Esophagus squamous epithelium (tissue), 4 donors: ENCODE measurements at regions not wholly inside any gene's neighbourhood (a gene's known extent, or its start where the extent isn't known, plus 50 kb on each side); places are given as distances from the start of the nearest gene placed in this dataset.

Experiments
- POLR2A ChIP-seq, 4 donors: fragments of 450-650 bp; IDR thresholded peaks; one replicate each; pipeline ENCODE4 v1.6.1; 2017; ENCODE audit warnings: antibody characterized with exemption in 4 of 4, mild to moderate bottlenecking in 4 of 4, moderate library complexity in 3 of 4
- TF ChIP-seq, protein P1 (sequence below), 6 experiments: fragments of 450-650 bp in 4 of 6; fragments of 200-600 bp in 2 of 6; sonication (generic) in 2 of 6; IDR thresholded peaks; one replicate each; pipeline ENCODE4 v1.5.1; 2016 to 2019; ENCODE audit warnings: antibody characterized with exemption in 6 of 6, mild to moderate bottlenecking in 4 of 6, moderate library complexity in 4 of 6

DNA sequence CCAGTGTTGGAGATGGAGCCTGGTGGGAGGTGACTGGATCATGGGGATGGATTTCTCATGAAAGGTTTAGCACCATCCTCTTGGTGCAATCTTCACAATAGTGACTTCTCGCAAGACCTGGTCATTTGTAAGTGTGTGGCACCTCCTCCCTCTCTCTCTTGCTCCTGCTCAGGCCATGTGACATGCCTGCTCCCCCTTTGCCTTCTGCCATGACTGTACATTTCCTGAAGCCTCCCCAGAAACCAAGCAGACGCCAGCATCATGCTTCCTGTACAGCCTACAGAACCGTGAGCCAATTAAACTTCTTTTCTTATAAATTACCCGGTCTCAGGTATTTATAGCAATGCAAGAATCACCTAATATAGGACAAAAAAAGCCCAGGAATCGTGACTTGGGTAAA is 171.0 kb upstream of the FOXN3 start:
- TF ChIP-seq POLR2A (IDR thresholded peaks at IDR 0.05), result no peak
- TF ChIP-seq, protein P1, sequence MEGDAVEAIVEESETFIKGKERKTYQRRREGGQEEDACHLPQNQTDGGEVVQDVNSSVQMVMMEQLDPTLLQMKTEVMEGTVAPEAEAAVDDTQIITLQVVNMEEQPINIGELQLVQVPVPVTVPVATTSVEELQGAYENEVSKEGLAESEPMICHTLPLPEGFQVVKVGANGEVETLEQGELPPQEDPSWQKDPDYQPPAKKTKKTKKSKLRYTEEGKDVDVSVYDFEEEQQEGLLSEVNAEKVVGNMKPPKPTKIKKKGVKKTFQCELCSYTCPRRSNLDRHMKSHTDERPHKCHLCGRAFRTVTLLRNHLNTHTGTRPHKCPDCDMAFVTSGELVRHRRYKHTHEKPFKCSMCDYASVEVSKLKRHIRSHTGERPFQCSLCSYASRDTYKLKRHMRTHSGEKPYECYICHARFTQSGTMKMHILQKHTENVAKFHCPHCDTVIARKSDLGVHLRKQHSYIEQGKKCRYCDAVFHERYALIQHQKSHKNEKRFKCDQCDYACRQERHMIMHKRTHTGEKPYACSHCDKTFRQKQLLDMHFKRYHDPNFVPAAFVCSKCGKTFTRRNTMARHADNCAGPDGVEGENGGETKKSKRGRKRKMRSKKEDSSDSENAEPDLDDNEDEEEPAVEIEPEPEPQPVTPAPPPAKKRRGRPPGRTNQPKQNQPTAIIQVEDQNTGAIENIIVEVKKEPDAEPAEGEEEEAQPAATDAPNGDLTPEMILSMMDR (IDR thresholded peaks at IDR 0.05), result no peak
